ENCODE measurements at regions not wholly inside any gene's neighbourhood (a gene's known extent, or its start where the extent isn't known, plus 50 kb on each side); places are given as distances from the start of the nearest gene placed in this dataset.

DNA sequence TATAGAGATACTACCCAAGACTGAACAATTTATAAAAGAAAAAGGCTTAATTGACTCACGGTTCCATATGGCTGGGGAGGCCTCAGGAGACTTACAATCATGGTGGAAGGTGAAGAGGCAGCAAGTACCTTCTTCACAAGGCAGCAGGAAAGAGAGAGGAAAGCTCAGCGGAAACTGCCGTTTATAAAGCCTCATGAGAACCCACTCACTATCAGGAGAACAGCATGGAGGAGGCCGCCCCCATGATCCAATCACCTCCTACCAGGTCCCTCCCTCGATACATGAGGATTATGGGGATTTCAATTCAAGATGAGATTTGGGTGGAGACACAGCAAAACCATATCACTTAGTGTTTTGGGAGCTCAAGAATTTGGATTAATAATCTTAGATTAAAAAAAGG is 240.2 kb downstream of the UACA start:
- TF ChIP-seq, protein P1, sequence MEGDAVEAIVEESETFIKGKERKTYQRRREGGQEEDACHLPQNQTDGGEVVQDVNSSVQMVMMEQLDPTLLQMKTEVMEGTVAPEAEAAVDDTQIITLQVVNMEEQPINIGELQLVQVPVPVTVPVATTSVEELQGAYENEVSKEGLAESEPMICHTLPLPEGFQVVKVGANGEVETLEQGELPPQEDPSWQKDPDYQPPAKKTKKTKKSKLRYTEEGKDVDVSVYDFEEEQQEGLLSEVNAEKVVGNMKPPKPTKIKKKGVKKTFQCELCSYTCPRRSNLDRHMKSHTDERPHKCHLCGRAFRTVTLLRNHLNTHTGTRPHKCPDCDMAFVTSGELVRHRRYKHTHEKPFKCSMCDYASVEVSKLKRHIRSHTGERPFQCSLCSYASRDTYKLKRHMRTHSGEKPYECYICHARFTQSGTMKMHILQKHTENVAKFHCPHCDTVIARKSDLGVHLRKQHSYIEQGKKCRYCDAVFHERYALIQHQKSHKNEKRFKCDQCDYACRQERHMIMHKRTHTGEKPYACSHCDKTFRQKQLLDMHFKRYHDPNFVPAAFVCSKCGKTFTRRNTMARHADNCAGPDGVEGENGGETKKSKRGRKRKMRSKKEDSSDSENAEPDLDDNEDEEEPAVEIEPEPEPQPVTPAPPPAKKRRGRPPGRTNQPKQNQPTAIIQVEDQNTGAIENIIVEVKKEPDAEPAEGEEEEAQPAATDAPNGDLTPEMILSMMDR (IDR thresholded peaks at IDR 0.05; ENCODE audit: low read depth, low read length): no peak
- no peak overlapping the region for H3K4me3 ChIP-seq (ENCODE audit: low read depth, low read length)
- no peak for DNase-seq (ENCODE audit: low read depth, low spot score)
- in situ Hi-C loops (cut with HindIII; ENCODE audit: low sequenced_read_pairs): no loop called here

DNA sequence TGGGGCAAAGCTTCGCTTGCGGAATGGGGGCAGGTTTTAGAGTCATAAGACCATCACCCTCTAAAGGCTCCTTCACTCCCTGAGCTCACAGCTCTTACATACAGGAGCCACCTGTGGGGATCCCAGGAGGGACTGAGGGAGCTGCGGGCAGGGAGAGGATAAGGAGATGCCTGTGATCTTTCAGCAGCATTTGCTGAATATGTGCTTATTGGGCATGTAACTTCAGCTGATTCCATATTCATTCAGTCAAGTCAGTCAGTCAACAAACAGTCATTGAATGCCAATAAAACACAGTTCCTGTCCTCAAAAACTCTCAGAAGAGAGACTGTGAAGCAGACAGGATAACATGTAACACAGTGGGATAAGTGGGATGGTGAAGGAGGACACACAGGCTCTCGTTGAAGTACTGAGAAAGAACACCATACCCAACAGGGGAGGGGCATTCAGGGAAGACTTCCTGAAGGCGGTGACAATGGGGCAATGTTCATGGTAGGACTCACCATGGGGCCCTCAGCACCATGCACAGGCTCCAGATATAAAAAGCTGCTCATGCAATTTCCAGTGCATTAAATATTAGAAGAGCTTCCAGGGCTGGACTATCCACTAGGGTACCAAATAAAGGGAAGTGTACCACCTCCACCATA is 240.9 kb downstream of the UACA start:
- DNase-seq (ENCODE audit: low read depth, low spot score): no peak
- H3K4me3 ChIP-seq (ENCODE audit: low read depth, low read length): no peak overlapping the region
- TF ChIP-seq, protein P1 (IDR thresholded peaks at IDR 0.05; ENCODE audit: low read depth, low read length): no peak
- in situ Hi-C loops (cut with HindIII; ENCODE audit: low sequenced_read_pairs): no loop called here

DNA sequence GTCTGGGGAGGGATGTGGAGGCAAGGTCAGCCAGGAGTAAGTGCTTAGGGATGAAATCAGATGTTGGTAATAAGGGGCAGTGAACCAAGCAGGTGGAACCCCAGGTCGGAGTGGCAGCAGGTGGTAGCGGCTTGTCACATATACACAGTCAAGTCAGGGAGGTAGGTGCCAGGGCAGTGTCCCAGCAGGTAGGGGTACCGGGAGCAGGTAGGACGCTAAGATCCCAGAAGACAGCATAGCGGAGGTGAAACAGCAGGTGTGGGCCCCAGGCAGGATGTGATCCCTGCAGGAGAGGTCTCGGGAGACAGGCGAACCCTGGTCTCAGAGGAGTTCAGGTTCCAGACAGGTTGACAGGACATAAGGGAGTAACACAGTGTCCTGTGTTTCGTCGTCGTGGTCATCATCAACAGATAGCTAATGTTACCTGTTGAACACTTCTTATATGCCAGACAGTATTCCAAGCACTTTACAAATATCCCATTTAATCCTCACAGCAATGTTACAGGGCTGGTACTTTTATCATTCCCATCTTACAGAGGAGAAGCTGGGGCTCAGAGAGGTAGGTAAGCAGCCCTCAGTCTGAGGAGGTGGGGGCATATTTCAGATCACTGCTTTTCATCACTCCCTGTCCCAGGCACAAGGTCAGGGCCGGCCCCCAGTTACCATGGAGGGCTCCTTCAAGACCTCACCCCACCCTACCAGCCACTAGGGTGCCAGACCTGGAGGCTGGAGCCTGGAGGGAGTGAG is 241.6 kb downstream of the UACA start:
- TF ChIP-seq, protein P1 (IDR thresholded peaks at IDR 0.05; ENCODE audit: low read depth, low read length): no peak
- DNase-seq (ENCODE audit: low read depth, low spot score): no peak
- in situ Hi-C loops (cut with HindIII; ENCODE audit: low sequenced_read_pairs): no loop called here
- no peak overlapping the region for H3K4me3 ChIP-seq (ENCODE audit: low read depth, low read length)

DNA sequence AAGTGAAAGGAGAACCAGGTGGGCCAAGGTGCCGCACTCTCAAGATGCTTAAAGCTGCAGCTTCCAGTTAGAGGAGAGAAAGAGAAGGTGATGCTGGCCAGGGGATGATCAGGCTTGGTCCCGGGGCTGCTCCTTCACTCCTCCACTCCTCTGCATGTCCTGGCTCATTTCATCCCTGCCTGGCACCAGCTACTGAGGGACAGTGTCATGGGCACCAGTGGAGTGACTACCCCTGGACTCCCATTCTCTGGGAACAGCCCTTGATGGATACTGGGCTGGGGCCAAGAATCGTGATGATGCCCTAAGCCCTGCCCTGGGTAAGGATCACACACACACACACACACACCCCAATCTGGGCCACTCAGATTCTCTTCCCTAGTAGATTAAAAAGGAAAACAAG is 243.7 kb downstream of the UACA start:
- TF ChIP-seq, protein P1 (IDR thresholded peaks at IDR 0.05; ENCODE audit: low read depth, low read length): no peak
- H3K4me3 ChIP-seq (ENCODE audit: low read depth, low read length): no peak overlapping the region
- no peak for DNase-seq (ENCODE audit: low read depth, low spot score)
- in situ Hi-C loops (cut with HindIII; ENCODE audit: low sequenced_read_pairs): no loop called here

DNA sequence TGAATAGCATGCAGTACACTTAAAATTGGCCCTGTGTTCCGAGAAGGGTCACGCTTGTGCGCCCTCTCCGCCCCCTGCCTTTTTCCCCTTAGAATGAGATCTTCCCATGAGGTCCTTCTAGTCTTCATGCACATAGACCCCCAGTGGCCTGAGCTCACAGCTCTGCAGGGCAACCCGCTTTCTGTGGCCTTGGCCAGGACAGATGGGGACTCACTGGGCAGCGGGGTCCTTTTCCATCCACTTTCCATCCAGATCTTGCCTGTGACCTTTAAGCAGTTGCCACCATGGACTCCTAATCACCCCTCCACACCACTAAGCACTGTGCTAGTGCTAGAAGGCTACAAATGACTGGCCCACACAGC is 244.4 kb downstream of the UACA start:
- TF ChIP-seq, protein P1 (IDR thresholded peaks at IDR 0.05; ENCODE audit: low read depth, low read length): no peak
- in situ Hi-C loops (cut with HindIII; ENCODE audit: low sequenced_read_pairs): no loop called here
- no peak overlapping the region for H3K4me3 ChIP-seq (ENCODE audit: low read depth, low read length)
- no peak for DNase-seq (ENCODE audit: low read depth, low spot score)

DNA sequence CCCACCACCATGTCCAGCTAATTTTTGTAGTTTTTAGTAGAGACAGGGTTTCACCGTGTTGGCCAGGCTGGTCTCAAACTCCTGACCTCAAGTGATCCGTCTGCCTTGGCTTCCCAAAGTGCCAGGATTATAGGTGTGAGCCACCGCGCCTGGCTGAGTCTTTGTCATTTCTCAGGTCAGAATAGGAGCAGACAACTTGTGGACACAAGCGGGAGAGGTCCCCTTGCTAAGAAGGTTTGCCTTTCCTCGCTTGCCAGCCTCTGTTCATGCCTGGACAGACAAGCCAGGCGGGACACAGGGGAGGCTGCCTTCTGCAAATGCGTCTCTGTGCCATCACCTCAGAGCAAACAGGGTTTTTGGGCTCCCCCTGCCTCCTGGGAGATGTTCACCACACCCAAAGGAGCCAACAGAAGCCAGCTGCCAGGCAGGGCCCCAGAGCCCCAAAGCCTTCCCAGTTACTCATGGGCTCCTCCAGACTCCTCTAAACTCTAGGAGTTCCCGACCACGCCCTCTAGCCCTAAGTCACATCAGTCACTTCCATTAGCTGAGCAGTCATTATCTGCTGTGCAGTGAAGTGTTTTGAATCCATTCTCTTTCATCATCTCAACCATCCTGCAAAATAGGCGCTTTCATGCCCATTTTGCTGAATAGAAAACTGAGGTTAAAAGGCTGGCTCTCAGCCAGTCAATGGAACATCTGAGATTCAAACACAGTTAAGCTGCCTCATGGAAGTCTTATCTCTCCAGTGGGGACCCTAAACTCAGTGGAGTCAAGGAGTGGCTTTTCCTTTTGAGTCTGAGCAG is 245.0 kb downstream of the UACA start:
- TF ChIP-seq, protein P1 (IDR thresholded peaks at IDR 0.05; ENCODE audit: low read depth, low read length): no peak
- in situ Hi-C loops (cut with HindIII; ENCODE audit: low sequenced_read_pairs): no loop called here
- no peak overlapping the region for H3K4me3 ChIP-seq (ENCODE audit: low read depth, low read length)
- DNase-seq (ENCODE audit: low read depth, low spot score): no peak
